ENCODE measurements at regions not wholly inside any gene's neighbourhood (a gene's known extent, or its start where the extent isn't known, plus 50 kb on each side); places are given as distances from the start of the nearest gene placed in this dataset.

GRCh38 chr14:87203346-87203745 is 789.6 kb downstream of the GALC start:
- in situ Hi-C loops (cut with HindIII; ENCODE audit: low pct_ligation_motif_present, low sequenced_read_pairs): no loop called here
- no peak for TF ChIP-seq CTCF (IDR thresholded peaks at IDR 0.05; ENCODE audit: low read depth, low read length, missing control alignments)
- Histone ChIP-seq H3K4me3 (ENCODE audit: low read depth, low read length) (no peak overlapping the region), H3K27ac (no peak overlapping the region), H3K36me3 (replicated peaks) (no peaks in the 10 kb centered on the region), H3K27me3 (replicated peaks) (no peaks in the 10 kb centered on the region)
- no peak for DNase-seq

- Histone ChIP-seq H3K27me3 (replicated peaks) (no peaks in the 10 kb centered on the region), H3K36me3 (replicated peaks) (no peaks in the 10 kb centered on the region), H3K4me3 (ENCODE audit: low read depth, low read length) (no peak overlapping the region), H3K27ac (no peak overlapping the region)
- in situ Hi-C loops (cut with HindIII; ENCODE audit: low pct_ligation_motif_present, low sequenced_read_pairs): no loop called here
- no peak for DNase-seq
- TF ChIP-seq CTCF (IDR thresholded peaks at IDR 0.05; ENCODE audit: low read depth, low read length, missing control alignments): no peak
Measured at GRCh38 chr14:87199381-87199780, 793.6 kb downstream of the GALC start.

GRCh38 chr14:87196436-87196835 is 796.5 kb downstream of the GALC start:
- Histone ChIP-seq H3K27ac (no peak overlapping the region), H3K4me3 (ENCODE audit: low read depth, low read length) (no peak overlapping the region), H3K36me3 (replicated peaks) (no peaks in the 10 kb centered on the region), H3K27me3 (replicated peaks) (no peaks in the 10 kb centered on the region)
- TF ChIP-seq CTCF (IDR thresholded peaks at IDR 0.05; ENCODE audit: low read depth, low read length, missing control alignments): no peak
- in situ Hi-C loops (cut with HindIII; ENCODE audit: low pct_ligation_motif_present, low sequenced_read_pairs): no loop called here
- DNase-seq: no peak

GRCh38 chr14:87187786-87188185 is 805.2 kb downstream of the GALC start:
- Histone ChIP-seq H3K4me3 (ENCODE audit: low read depth, low read length) (no peak overlapping the region), H3K36me3 (replicated peaks) (no peaks in the 10 kb centered on the region), H3K27ac (no peak overlapping the region), H3K27me3 (replicated peaks) (no peaks in the 10 kb centered on the region)
- TF ChIP-seq CTCF (IDR thresholded peaks at IDR 0.05; ENCODE audit: low read depth, low read length, missing control alignments): no peak
- DNase-seq: no peak
- in situ Hi-C loops (cut with HindIII; ENCODE audit: low pct_ligation_motif_present, low sequenced_read_pairs): no loop called here

- Histone ChIP-seq H3K4me3 (ENCODE audit: low read depth, low read length) (no peak overlapping the region), H3K27ac (no peak overlapping the region), H3K27me3 (replicated peaks) (no peaks in the 10 kb centered on the region), H3K36me3 (replicated peaks) (no peaks in the 10 kb centered on the region)
- TF ChIP-seq CTCF (IDR thresholded peaks at IDR 0.05; ENCODE audit: low read depth, low read length, missing control alignments): no peak
- in situ Hi-C loops (cut with HindIII; ENCODE audit: low pct_ligation_motif_present, low sequenced_read_pairs): no loop called here
- DNase-seq: no peak
Measured at GRCh38 chr14:87186737-87187136, 806.2 kb downstream of the GALC start.

GRCh38 chr14:87185961-87186560 is 806.9 kb downstream of the GALC start:
- Histone ChIP-seq H3K4me3 (ENCODE audit: low read depth, low read length) (no peak overlapping the region), H3K36me3 (replicated peaks) (no peaks in the 10 kb centered on the region), H3K27me3 (replicated peaks) (no peaks in the 10 kb centered on the region), H3K27ac (no peak overlapping the region)
- in situ Hi-C loops (cut with HindIII; ENCODE audit: low pct_ligation_motif_present, low sequenced_read_pairs): no loop called here
- TF ChIP-seq CTCF (IDR thresholded peaks at IDR 0.05; ENCODE audit: low read depth, low read length, missing control alignments): no peak
- no peak for DNase-seq
